HG03039 (cell line): ENCODE measurements at regions not wholly inside any gene's neighbourhood (a gene's known extent, or its start where the extent isn't known, plus 50 kb on each side); places are given as distances from the start of the nearest gene placed in this dataset.

ENCODE experiments used
- ATAC-seq: cut with Tn5 transposase; IDR thresholded peaks from one replicate; pipeline ENCODE4 v1.9.1; 2021; ENCODE audit warnings: mild to moderate bottlenecking, moderate library complexity; ENCODE audit not compliant: unreplicated experiment

DNA sequence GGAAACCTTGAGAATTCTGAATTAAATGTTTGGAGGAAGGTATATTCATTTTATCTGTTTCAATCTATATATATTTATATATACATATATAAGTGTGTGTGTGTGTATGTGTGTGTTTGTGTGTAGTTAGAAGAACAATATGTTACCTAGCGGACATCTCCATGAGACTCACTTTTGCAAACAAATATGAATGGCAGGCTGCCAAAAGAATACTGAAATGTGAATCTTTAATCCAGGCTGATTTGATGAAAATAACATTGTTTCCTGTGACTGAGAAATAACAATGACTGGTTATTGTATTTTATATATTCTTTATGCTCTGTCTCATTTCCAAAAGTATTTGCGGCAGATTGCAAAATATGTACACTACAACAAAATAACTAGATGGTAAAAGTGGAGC is 255.5 kb upstream of the TGFBR2 start:
- ATAC-seq, result no peak

DNA sequence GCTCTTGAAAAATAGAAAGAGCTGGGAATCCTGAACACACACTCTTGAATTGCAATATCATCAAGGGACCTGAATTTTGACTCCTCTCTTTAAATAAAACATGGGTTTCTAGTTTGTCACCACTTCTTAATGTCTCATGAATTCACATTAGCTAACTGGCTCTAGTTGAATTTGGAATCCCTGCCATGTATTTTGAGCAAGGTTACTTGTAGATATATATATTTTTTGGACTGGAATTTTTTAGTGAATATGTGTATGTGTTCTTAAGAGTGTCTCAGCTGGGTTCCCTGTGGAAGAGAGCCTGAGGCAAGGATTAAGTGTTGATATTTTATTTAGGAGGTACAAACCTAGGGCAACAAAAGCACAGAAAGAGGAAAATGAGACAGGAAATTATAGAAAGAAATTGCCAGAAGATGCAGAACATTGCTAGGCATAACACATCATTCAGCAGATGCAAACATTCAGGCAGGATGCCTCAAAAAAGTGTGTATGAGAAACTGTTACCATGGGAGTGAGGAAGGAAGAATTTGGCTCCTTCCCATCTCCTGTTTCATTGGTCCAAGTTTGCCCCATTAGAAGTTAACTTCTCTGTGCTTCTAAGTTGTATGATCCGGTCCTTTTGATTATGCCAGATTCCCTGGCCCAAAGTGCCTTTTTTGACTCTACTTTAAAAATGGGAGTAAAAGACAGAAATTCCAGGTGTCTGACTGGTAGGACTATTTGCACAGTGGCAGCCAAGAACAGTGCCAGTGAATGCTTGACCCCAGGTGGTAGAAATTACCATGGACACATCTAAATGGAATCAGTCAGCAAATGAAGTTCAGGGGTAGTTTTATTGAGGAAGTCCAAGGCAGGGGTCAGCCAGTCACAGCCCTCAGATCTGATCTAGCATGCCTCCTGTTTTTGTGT is 253.7 kb upstream of the TGFBR2 start:
- no peak for ATAC-seq

GRCh38 chr3:30353711-30354467 is 252.5 kb upstream of the TGFBR2 start:
- peak; percentile 87 for ATAC-seq

- ATAC-seq, result no peak
Observed at GRCh38 chr3:30354513-30354912, 251.9 kb upstream of the TGFBR2 start.

- ATAC-seq, result no peak
Observed at GRCh38 chr3:30354972-30355371, 251.4 kb upstream of the TGFBR2 start.

DNA sequence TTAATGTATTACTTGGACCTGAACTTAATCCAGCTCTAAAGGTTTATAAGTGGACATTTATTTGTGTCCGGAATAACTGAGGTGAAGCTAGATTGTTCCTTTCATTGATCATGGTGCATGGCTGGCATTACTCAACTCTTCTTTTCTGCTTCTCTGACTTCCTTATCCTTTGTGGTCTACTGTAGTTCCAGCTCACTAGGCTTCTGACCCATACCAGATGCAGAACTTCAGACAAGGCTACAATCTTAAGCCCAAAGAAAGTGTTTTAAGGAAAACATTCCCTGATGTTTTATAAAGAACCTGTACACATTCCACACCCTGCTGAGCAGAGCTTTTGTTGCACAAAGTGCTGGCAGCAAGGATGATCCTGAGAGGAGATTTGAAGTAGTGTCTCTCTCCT is 250.8 kb upstream of the TGFBR2 start:
- no peak for ATAC-seq

- no peak for ATAC-seq
Observed at GRCh38 chr3:30356866-30357753, 249.3 kb upstream of the TGFBR2 start.

DNA sequence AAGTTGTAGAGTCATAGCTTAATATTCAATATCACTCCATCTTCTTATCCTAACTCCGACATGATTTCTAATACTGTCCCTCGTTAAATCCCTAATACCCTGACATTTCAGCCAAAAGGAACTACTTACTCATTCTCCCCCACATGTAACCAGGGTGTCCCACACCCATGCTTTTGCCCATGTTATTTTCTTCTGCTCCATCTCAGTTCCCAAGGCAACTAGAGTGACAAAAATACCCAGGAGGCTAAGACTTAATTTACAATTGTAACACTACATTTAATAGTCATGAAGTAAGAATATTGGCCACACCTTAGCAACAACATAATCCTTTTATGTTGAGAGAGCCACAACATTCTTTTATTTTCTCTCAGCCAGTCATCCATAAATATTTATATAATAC is 248.5 kb upstream of the TGFBR2 start:
- ATAC-seq, result no peak

DNA sequence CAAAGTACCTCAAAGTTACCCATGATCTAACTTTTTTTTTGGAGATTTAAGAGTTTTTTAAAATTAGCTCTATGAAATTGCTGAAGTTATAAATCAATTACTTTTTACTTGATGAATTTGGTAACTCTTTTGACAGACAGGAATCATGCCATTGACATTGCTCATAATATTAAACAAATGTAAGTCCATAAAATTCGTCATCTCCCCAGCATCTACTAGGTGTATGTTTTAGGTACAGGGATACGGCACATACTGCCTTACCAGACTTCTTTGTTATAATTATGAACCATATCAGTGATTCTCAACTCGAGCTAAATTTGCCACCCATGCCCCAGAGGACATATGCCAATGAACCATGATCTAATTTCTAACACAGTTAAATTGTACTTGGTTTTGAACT is 247.5 kb upstream of the TGFBR2 start:
- no peak for ATAC-seq

- no peak for ATAC-seq
Observed at GRCh38 chr3:30368978-30369377, 237.4 kb upstream of the TGFBR2 start.

DNA sequence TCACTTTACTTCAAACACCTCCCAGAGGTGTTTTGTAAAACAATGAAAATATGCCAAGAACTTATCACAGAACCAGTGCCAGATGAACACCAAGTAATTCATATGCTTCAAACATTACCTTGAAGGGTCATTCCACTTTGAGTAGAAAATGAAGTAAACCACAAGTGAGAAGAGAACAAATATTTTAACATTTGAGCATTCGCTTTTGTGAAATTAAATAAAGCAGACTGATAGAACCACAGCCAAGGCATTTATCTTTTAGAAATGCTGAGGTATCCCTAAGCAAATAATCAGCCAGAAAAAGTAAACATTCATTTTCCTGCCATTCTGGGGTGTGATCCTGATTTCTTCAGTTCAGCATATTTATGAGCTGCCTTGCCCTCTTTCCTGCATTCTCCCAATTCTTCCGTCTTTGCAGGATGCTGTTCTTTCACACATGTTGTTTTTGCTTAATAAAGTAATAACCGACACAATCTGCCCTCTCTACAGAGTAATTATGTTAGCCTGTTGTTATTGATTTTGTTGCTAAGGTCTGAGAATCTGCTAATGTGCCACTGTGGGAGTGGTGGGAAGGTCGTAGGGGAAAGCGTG is 235.6 kb upstream of the TGFBR2 start:
- no peak for ATAC-seq

GRCh38 chr3:30372837-30373236 is 233.6 kb upstream of the TGFBR2 start:
- ATAC-seq, result no peak

- no peak for ATAC-seq
Observed at GRCh38 chr3:30384546-30385072, 221.8 kb upstream of the TGFBR2 start.

DNA sequence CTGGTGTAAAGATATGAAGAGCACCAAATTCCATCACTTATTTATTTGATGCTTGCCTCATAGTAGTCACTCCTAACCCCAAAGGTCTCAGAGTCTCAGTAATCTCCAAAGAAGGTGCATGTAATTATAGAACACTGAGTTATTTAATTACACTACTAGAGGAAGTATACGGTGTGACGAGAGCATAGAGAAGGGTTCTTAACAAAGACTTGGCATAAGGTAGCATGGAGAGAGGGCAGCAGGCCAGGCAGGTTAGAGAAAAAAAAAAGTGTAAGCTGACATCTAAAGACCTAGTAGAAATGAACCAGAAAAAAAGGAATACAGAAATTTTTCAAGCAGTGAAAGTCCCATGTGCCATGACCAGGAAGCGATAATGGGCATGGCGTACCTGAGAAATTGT is 213.3 kb upstream of the TGFBR2 start:
- ATAC-seq, result no peak

DNA sequence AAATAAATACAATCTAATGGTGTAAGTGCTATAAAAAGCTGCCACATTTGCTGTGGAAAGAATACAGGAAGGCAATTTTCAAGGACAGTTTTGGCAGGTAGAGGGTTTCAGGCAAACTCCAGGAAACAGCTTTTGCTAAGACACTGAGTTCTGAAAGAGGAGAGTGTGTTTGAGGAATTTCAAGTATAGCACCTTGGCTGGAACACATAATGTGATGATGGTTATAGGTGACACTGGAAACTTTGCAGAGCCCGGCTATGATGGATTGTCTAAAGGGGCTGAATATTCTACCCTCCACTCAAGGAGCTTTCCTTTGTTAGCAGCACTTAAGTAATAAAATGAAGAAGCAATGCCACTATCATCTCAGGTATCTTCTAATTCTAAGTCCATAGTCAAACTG is 209.4 kb upstream of the TGFBR2 start:
- ATAC-seq, result no peak

DNA sequence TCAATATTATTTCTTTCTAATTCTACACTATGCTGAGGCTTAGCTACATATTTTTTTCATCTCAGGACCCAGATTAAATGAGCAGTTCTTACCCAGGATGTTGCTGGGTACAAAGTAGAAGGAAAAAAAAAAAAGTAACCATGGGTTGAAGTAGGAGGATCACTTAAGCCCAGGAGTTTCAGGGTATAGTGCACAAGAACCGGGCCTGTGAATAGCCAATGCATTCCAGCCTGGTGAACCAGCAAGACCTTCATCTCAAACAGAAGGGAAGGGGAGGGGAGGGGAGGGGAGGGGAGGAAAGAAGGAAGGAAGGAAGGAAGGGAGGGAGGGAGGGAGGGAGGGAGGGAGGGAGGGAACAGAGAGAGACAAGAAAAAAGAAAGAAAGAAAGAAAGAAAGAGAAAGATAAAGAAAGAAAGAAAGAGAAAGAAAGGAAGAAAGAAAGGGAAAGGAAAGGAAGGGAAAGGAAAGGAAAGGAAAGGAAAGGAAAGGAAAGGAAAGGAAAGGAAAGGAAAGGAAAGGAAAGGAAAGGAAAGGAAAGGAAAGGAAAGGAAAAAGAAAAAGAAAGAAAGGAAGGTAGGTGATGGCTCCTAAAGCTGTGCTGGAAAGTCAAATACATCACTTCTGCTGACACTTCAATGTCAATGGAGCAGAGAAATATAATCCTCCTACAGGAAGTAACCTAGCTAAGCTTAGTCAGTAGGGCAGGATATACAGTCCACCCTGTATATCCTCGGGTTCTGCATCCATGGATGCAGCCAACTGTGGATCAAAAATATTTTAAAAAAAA is 206.8 kb upstream of the TGFBR2 start:
- ATAC-seq, result no peak

DNA sequence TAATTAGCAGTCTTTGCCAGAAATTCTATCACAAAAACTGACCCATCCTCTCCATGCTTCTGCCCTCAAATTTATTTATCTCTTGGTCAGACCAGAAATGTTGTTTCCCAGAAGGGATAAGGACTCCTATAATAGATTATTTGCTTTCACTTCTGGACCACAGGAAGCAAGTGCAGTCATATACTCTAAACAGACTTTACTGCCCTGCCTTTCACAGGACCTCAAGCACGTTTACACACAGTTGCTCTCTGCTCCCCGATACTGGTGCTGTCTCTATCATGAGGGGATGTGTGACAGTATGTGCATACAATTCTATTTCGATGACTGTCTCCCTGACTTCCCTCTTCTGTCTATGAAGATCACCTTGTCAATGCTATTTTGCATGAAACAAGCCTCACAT is 205.5 kb upstream of the TGFBR2 start:
- no peak for ATAC-seq

DNA sequence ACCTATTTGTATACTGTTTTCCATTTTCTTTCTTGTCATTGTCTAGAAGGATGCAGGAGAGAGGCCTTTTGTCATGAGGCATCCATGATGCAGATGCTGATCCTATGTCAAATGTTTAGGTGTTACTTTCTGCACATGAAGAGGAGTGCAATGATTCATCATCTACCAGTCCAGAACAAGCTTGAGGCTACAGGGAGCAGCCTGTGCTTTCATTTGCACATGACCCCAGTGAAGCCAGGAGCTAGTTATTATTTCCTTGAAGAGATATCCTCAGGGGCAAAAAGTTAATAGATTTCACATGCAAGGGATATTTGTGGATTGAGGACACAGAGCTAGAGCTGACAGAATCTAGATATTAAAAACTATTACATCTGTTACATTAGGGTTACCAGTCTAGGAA is 204.4 kb upstream of the TGFBR2 start:
- ATAC-seq, result no peak

- ATAC-seq, result no peak
Observed at GRCh38 chr3:30407651-30408050, 198.8 kb upstream of the TGFBR2 start.

DNA sequence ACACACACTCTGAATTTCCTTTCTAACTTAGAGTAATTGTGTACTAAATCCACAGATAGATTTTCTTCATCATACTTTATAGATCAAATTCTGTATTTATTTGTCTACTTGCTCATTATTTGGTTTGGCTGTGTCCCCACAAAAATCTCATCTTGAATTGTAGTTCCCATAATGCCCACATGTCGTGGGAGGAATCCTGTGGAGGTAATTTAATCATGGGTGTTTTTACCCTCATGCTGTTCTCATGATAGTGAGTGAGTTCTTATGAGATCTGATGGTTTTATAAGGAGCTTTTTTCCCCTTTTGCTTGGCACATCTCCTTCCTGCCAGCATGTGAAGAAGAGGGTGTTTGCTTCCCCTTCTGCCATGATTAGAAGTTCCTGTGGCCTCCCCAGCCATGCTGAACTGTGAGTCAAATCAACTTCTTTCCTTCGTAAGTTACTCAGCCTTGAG is 198.3 kb upstream of the TGFBR2 start:
- ATAC-seq, result no peak
